ENCODE measurements at regions not wholly inside any gene's neighbourhood (a gene's known extent, or its start where the extent isn't known, plus 50 kb on each side); places are given as distances from the start of the nearest gene placed in this dataset.

GRCh38 chr7:18357691-18358090 lies 137.9 kb upstream of the HDAC9 start:
- Histone ChIP-seq H4K8ac (ENCODE audit: low read length) (no peak overlapping the region), H2BK15ac (ENCODE audit: low read depth, poor library complexity, severe bottlenecking) (no peak overlapping the region), H3K9ac (ENCODE audit: low read length) (no peak overlapping the region), H3K4me1 (ENCODE audit: control insufficient read depth, insufficient read depth, low read depth, low read length) (no peaks in the 10 kb centered on the region), H3K23ac (ENCODE audit: low read length in 2 of 2) (no peak overlapping the region), H2AK5ac (ENCODE audit: low read length, severe bottlenecking) (no peak overlapping the region), H3K4me2 (ENCODE audit: low read length, poor library complexity, severe bottlenecking) (no peak overlapping the region), H3K36me3 (ENCODE audit: control insufficient read depth in 1 of 2, insufficient read depth in 2 of 2, low read depth in 1 of 2, low read length in 2 of 2) (no peaks in the 10 kb centered on the region), H2BK12ac (ENCODE audit: low read length in 2 of 2) (no peak overlapping the region), H2BK120ac (ENCODE audit: low read depth, low read length) (no peak overlapping the region), H2AFZ (ENCODE audit: low read depth, low read length) (no peak overlapping the region), H4K91ac (ENCODE audit: low read length) (no peak overlapping the region), H3K79me1 (replicated peaks; ENCODE audit: low read length, poor library complexity, severe bottlenecking) (no peaks in the 10 kb centered on the region), H3K14ac (ENCODE audit: low read length in 2 of 2) (no peak overlapping the region), H2BK5ac (ENCODE audit: low read depth, low read length, poor library complexity, severe bottlenecking) (no peak overlapping the region), H3K4ac (ENCODE audit: low read depth in 1 of 2, low read length in 2 of 2) (no peak overlapping the region), H3K18ac (ENCODE audit: low read depth in 1 of 2, low read length in 2 of 2) (no peak overlapping the region), H3K9me3 (ENCODE audit: control insufficient read depth, low read length) (no peaks in the 10 kb centered on the region), H3K27ac (ENCODE audit: low read length, poor library complexity, severe bottlenecking) (no peak overlapping the region), H3K27me3 (ENCODE audit: control insufficient read depth in 1 of 2, insufficient read depth in 1 of 2, low read length in 2 of 2) (no peaks in the 10 kb centered on the region), H3K4me3 (ENCODE audit: insufficient read depth in 1 of 2, low read depth in 1 of 2, low read length in 2 of 2) (no peak overlapping the region)
- WGBS = no CpG with 5 or more reads among the region's 1 CpG
- DNase-seq = peak; percentile 6

DNA sequence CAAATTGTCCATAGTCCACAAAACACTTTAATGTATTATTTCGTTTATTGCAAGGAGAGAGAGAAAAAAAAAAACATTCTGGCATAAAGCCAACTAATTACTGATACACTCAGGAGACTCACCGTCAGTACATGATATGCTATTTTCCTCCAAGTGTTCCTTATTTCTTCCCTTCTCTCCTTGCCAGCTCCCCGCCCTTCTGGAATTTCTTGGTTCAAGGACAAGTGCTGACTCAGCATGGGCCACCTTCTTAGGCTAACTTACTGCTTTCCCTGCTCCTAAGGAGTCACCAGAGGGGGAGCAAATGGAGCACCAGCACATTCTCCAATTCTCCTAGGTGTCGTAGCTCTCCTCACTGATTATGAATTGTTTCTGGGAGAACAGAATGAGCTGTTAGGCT lies 133.8 kb upstream of the HDAC9 start:
- H3K36me3 ChIP-seq (ENCODE audit: control insufficient read depth in 1 of 2, insufficient read depth in 2 of 2, low read depth in 1 of 2, low read length in 2 of 2) = no peaks in the 10 kb centered on the region
- no peak overlapping the region for H4K91ac ChIP-seq (ENCODE audit: low read length)
- H3K9ac ChIP-seq (ENCODE audit: low read length) = no peak overlapping the region
- no peak overlapping the region for H3K23ac ChIP-seq (ENCODE audit: low read length in 2 of 2)
- H3K9me3 ChIP-seq (ENCODE audit: control insufficient read depth, low read length) = no peaks in the 10 kb centered on the region
- H3K27me3 ChIP-seq (ENCODE audit: control insufficient read depth in 1 of 2, insufficient read depth in 1 of 2, low read length in 2 of 2) = no peaks in the 10 kb centered on the region
- peak overlapping the region in 1 of 2 experiments; percentile 54 for H2BK12ac ChIP-seq (ENCODE audit: low read length in 2 of 2)
- H2BK5ac ChIP-seq (ENCODE audit: low read depth, low read length, poor library complexity, severe bottlenecking) = no peak overlapping the region
- no peak overlapping the region for H3K14ac ChIP-seq (ENCODE audit: low read length in 2 of 2)
- no peak overlapping the region for H4K8ac ChIP-seq (ENCODE audit: low read length)
- H2BK120ac ChIP-seq (ENCODE audit: low read depth, low read length) = no peak overlapping the region
- no peak overlapping the region for H2BK15ac ChIP-seq (ENCODE audit: low read depth, poor library complexity, severe bottlenecking)
- no peak overlapping the region for H2AK5ac ChIP-seq (ENCODE audit: low read length, severe bottlenecking)
- no peak for DNase-seq
- H3K18ac ChIP-seq (ENCODE audit: low read depth in 1 of 2, low read length in 2 of 2) = no peak overlapping the region
- 84% methylated on average over 4 of the region's 4 CpGs for WGBS
- H3K79me1 ChIP-seq (replicated peaks; ENCODE audit: low read length, poor library complexity, severe bottlenecking) = no peaks in the 10 kb centered on the region
- H3K4me2 ChIP-seq (ENCODE audit: low read length, poor library complexity, severe bottlenecking) = no peak overlapping the region
- no peak overlapping the region for H2AFZ ChIP-seq (ENCODE audit: low read depth, low read length)
- H3K4me1 ChIP-seq (ENCODE audit: control insufficient read depth, insufficient read depth, low read depth, low read length) = no peaks in the 10 kb centered on the region
- no peak overlapping the region for H3K4ac ChIP-seq (ENCODE audit: low read depth in 1 of 2, low read length in 2 of 2)
- no peak overlapping the region for H3K27ac ChIP-seq (ENCODE audit: low read length, poor library complexity, severe bottlenecking)
- H3K4me3 ChIP-seq (ENCODE audit: insufficient read depth in 1 of 2, low read depth in 1 of 2, low read length in 2 of 2) = no peak overlapping the region

- Histone ChIP-seq H3K4me3 (ENCODE audit: insufficient read depth in 1 of 2, low read depth in 1 of 2, low read length in 2 of 2) (no peak overlapping the region), H2BK120ac (ENCODE audit: low read depth, low read length) (no peak overlapping the region), H2BK15ac (ENCODE audit: low read depth, poor library complexity, severe bottlenecking) (no peak overlapping the region), H2BK12ac (ENCODE audit: low read length in 2 of 2) (no peak overlapping the region), H3K79me1 (replicated peaks; ENCODE audit: low read length, poor library complexity, severe bottlenecking) (no peaks in the 10 kb centered on the region), H3K4ac (ENCODE audit: low read depth in 1 of 2, low read length in 2 of 2) (no peak overlapping the region), H3K23ac (ENCODE audit: low read length in 2 of 2) (no peak overlapping the region), H3K4me1 (ENCODE audit: control insufficient read depth, insufficient read depth, low read depth, low read length) (no peaks in the 10 kb centered on the region), H3K9ac (ENCODE audit: low read length) (no peak overlapping the region), H2AK5ac (ENCODE audit: low read length, severe bottlenecking) (no peak overlapping the region), H3K4me2 (ENCODE audit: low read length, poor library complexity, severe bottlenecking) (no peak overlapping the region), H2BK5ac (ENCODE audit: low read depth, low read length, poor library complexity, severe bottlenecking) (no peak overlapping the region), H3K27ac (ENCODE audit: low read length, poor library complexity, severe bottlenecking) (no peak overlapping the region), H4K8ac (ENCODE audit: low read length) (no peak overlapping the region), H3K9me3 (ENCODE audit: control insufficient read depth, low read length) (no peaks in the 10 kb centered on the region), H3K27me3 (ENCODE audit: control insufficient read depth in 1 of 2, insufficient read depth in 1 of 2, low read length in 2 of 2) (no peaks in the 10 kb centered on the region), H4K91ac (ENCODE audit: low read length) (no peak overlapping the region), H3K18ac (ENCODE audit: low read depth in 1 of 2, low read length in 2 of 2) (no peak overlapping the region), H3K36me3 (ENCODE audit: control insufficient read depth in 1 of 2, insufficient read depth in 2 of 2, low read depth in 1 of 2, low read length in 2 of 2) (no peaks in the 10 kb centered on the region), H3K14ac (ENCODE audit: low read length in 2 of 2) (no peak overlapping the region), H2AFZ (ENCODE audit: low read depth, low read length) (no peak overlapping the region)
- 100% methylated on average over 1 of the region's 4 CpGs for WGBS
- no peak for DNase-seq
These were observed 131.7 kb upstream of the HDAC9 start for GRCh38 chr7:18363751-18364380.

DNA sequence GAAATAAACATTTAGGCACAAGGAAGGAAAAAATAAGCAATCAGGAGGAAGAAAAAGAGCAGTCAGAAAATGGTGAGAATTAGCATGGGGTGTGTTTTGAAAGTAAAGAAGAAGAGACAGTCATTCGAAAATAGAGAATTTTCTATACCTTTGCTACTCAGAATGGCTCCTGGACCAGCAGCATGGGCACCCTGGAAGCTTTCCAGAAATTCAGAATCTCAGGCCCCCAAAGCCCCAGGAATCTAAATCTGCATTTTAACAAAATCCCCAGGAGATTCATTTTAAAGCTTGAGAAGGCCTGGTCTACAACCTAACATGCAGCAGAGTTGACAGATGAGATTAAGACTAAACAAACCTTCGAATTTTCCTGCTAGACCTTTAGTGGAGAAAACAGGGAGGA lies 131.2 kb upstream of the HDAC9 start:
- no peak overlapping the region for H3K18ac ChIP-seq (ENCODE audit: low read depth in 1 of 2, low read length in 2 of 2)
- no peak overlapping the region for H2BK120ac ChIP-seq (ENCODE audit: low read depth, low read length)
- H3K4ac ChIP-seq (ENCODE audit: low read depth in 1 of 2, low read length in 2 of 2) = no peak overlapping the region
- H4K8ac ChIP-seq (ENCODE audit: low read length) = no peak overlapping the region
- H3K4me3 ChIP-seq (ENCODE audit: insufficient read depth in 1 of 2, low read depth in 1 of 2, low read length in 2 of 2) = no peak overlapping the region
- no peaks in the 10 kb centered on the region for H3K79me1 ChIP-seq (replicated peaks; ENCODE audit: low read length, poor library complexity, severe bottlenecking)
- no peaks in the 10 kb centered on the region for H3K36me3 ChIP-seq (ENCODE audit: control insufficient read depth in 1 of 2, insufficient read depth in 2 of 2, low read depth in 1 of 2, low read length in 2 of 2)
- no peak overlapping the region for H2BK5ac ChIP-seq (ENCODE audit: low read depth, low read length, poor library complexity, severe bottlenecking)
- H3K9me3 ChIP-seq (ENCODE audit: control insufficient read depth, low read length) = no peaks in the 10 kb centered on the region
- no peak overlapping the region for H3K14ac ChIP-seq (ENCODE audit: low read length in 2 of 2)
- H3K4me1 ChIP-seq (ENCODE audit: control insufficient read depth, insufficient read depth, low read depth, low read length) = no peaks in the 10 kb centered on the region
- no peak overlapping the region for H3K4me2 ChIP-seq (ENCODE audit: low read length, poor library complexity, severe bottlenecking)
- H3K27ac ChIP-seq (ENCODE audit: low read length, poor library complexity, severe bottlenecking) = no peak overlapping the region
- peak overlapping the region; percentile 67 for H2BK15ac ChIP-seq (ENCODE audit: low read depth, poor library complexity, severe bottlenecking)
- no peak overlapping the region for H2AK5ac ChIP-seq (ENCODE audit: low read length, severe bottlenecking)
- H3K27me3 ChIP-seq (ENCODE audit: control insufficient read depth in 1 of 2, insufficient read depth in 1 of 2, low read length in 2 of 2) = no peaks in the 10 kb centered on the region
- H4K91ac ChIP-seq (ENCODE audit: low read length) = no peak overlapping the region
- no peak overlapping the region for H2AFZ ChIP-seq (ENCODE audit: low read depth, low read length)
- H2BK12ac ChIP-seq (ENCODE audit: low read length in 2 of 2) = no peak overlapping the region
- no peak overlapping the region for H3K9ac ChIP-seq (ENCODE audit: low read length)
- WGBS = 87% methylated on average over 2 of the region's 2 CpGs
- no peak overlapping the region for H3K23ac ChIP-seq (ENCODE audit: low read length in 2 of 2)
- DNase-seq = no peak
